ENCODE measurements at regions not wholly inside any gene's neighbourhood (a gene's known extent, or its start where the extent isn't known, plus 50 kb on each side); places are given as distances from the start of the nearest gene placed in this dataset.
"Not testable (repeated sequence)": the region's sequence is repeated elsewhere in the genome, so short reads cannot be mapped to it uniquely, and the experiment has no call there.

- no peak for DNase-seq (ENCODE audit: low read depth)
Measured at GRCh38 chr15:20367093-20367492, 174.5 kb downstream of the GOLGA6L6 start.

- not testable (repeated sequence) for DNase-seq (ENCODE audit: low read depth)
Measured at GRCh38 chr15:20363591-20363990, 178.0 kb downstream of the GOLGA6L6 start.

DNA sequence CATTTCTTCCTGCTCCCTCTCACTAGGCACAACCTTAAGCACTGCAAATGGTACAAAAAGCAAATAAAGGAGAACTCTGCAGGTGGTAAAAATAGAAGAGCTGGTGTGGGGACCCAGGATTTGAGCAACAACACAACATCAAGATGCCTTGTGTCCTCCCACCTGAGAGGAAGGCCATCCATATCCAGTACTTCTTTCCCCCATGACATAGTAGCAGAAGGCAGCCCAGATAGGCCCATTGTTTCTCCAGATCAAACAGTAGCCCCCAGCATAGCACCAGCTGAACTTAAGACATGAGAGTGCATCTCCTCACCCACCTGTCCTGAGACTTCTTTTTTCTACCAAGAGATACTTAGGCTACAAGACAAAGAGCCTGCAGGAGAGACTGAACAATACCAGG lies 180.5 kb downstream of the GOLGA6L6 start:
- no peak for DNase-seq (ENCODE audit: low read depth)

- DNase-seq (ENCODE audit: low read depth): no peak
Measured at GRCh38 chr15:20358779-20359414, 182.7 kb downstream of the GOLGA6L6 start.

DNA sequence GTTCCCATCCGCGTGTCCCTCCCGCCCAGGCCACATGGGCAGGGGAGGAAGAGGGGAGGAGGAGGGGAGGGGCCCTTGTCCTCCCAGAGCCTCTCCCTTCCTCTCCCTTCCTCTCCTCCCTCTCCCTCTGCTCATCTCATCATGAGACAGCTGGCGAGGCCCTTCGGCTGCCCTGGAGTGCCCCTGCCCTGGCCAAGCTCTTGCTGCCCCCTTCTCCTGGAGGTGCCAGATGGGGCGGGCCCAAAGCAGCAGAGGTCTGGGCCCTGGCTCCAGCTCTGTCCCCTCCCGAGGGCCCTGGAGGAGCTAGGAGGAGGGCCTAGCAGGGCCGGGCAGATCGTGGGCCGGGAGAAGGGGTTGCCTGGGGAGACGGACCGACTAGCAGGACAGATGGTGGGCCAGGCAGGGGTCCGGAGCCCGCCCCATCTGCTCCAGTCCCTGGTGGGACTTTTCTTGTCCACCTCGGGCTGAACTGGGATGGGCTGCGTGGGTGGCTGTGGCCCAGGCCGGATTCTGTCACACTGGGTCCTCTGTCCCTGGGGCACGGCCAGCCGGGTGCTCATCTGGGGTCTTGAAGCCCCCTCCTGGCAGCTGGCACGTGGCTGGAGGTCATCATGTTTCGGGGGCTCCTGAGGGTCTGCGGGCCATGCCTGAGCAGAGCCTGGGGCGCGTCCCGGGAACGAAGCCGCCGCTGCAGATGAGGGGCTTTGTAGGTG lies 183.4 kb downstream of the GOLGA6L6 start:
- no peak for DNase-seq (ENCODE audit: low read depth)

DNA sequence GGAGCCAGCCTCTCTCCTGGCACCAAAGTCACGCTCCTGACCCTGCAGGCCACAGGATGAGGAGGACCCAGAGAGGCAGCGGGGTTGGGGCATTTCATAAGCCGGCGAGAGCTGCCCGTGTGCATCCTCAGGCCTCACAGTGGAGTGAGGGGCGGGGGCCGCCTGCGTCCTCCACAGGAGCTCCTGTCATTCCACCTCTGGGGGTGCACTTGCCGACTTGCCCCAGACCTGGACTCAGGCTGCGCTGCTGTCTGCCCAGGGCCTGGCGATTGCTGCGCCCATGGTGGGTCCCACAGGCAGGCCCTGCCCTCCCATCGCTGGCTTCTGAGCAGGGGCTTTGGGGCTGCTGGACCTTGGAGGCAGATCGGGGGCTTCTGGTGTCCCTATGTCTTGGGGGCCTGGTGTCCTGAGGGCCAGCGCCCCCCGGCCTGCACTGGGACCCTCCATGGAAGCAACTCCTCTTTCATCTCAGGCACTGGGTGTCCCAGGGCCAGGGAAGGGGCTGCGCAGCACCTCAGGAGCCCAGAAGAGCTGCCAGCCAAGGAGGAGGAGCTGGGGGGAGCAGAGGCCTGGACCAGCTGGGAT lies 184.0 kb downstream of the GOLGA6L6 start:
- no peak for DNase-seq (ENCODE audit: low read depth)

DNA sequence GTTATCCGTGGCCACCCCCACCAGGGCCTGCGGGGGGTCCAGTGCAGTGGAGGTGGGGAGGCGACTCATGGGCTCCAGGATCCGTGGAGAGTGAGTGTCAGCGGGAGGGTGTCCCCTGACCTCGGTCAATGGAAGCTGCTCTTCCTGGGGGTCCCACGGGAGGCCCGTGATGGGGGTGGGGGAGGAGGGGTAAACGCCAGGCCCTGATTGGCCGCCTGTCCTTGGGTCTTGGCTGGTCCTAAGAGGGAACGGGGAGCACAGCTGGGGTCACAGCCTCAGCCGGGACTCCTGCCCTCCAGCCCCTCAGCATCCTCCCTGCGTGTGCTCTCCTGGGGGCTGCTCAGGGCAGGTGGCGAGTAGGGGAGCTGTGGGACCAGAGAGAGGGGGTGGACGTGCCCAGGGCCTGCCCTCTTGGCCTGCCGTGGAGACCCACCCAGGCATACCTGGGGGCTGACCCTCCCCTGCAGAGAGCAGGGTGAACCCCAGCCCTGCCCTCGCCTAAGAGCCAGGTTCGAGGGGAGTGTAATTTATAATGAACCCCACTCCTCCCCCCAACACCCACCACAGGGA lies 184.6 kb downstream of the GOLGA6L6 start:
- DNase-seq (ENCODE audit: low read depth): no peak

DNA sequence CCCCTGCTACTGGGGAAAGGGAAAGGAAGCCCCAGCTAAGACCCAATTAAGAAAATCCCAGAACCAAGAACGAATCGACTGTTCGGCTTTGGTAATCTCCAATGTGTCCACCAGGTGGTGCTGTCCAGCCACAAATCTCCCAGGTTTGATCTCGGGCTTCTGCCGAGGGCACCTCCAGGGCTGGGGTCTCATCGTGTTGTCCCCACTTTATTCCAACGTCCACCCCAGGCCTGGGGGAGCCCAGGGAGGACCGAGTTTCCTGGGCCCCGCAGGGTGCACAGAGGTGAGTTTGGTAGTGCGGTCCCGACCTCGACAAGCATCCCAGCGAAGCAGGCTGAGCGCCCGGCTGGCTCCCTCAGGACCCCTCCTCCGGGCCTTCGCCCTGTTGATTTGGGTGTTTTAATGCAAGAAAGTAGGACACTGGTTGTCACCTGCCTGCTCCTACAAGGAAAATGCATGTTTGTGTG lies 185.1 kb downstream of the GOLGA6L6 start:
- peak; percentile 69 for DNase-seq (ENCODE audit: low read depth)

- no peak for DNase-seq (ENCODE audit: low read depth)
Measured at GRCh38 chr15:20355256-20355868, 186.2 kb downstream of the GOLGA6L6 start.

GRCh38 chr15:20354884-20355223 lies 186.7 kb downstream of the GOLGA6L6 start:
- not testable (repeated sequence) for DNase-seq (ENCODE audit: low read depth)

DNA sequence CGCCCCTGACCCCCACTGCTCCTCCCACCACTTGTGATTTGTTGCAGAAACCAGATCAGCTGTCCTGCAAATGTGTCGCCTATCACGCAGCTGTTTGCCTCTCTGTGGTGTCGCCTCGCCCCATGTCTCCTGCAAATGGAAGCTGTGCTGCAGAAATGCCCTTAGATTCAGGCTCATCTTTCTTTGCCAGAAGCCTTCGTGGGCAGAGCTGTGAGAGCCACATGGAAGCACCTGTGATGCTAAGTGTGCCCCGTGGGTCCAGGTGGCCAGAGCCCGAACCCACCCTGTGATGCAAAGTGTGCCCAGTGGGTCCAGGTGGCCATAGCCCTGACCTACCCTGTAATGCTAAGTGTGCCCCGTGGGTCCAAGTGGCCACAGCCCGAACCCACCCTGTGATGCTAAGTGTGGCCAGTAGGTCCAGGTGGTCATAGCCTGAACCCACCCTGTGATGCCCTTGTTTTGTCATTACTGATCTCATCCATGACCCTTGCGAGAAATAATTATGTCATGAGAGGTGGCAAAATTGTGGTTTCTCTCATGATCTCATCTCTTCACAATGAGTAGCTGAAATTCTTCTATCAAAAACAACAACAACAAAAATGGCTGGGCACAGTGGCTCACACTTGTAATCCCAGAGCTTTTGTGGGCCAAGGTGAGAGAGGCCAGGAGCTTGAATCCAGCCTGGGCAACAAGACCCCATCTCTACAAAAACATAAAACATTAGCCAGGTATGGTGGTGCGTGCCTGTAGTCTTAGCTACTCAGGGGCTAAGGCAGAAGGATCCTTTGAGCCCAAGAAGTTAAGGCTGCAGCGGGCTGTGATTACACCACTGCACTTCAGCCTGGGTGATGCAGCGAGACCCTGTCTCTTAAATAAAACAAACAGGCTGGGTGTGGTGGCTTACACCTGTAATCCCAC lies 187.4 kb downstream of the GOLGA6L6 start:
- no peak for DNase-seq (ENCODE audit: low read depth)

GRCh38 chr15:20352241-20353200 lies 189.1 kb downstream of the GOLGA6L6 start:
- DNase-seq (ENCODE audit: low read depth): no peak

- no peak for DNase-seq (ENCODE audit: low read depth)
Measured at GRCh38 chr15:20351448-20351971, 190.1 kb downstream of the GOLGA6L6 start.

DNA sequence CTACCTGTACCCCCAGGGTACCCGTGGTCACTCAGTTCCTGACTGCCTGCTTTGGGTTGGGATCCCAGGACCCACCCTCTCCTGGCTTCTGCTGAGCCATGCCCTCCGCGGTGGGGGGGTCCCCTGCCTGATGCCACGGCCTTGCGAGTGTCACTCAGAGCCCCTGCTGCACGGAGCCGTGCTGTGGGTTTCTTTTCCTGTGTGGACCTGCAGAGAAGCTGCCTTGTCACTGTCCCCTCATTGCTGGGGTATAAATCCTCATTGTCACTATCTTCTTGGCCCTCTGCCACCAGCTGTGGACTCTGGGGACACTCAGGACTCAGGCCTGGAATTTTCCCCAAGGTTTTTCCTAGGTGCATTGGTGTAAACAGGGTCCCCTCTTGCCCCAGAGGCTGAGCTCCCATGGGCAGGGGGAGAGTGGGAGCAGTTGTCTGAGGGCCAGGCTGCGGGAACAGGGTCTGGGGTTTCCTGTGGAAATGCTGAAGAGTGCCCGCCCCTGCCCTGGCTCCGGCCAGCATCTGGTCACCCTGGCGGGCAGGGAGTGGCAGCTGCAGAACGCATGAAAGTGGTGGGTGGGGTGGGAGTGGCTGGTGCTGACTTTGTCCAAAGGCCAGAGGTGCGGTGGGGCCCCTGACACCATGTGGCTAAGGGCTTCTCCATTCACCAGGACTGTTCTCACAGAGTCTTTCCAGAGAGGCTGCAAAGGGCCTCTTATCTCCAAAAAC lies 191.7 kb downstream of the GOLGA6L6 start:
- DNase-seq (ENCODE audit: low read depth): no peak

GRCh38 chr15:20348900-20349773 lies 192.5 kb downstream of the GOLGA6L6 start:
- DNase-seq (ENCODE audit: low read depth): no peak

DNA sequence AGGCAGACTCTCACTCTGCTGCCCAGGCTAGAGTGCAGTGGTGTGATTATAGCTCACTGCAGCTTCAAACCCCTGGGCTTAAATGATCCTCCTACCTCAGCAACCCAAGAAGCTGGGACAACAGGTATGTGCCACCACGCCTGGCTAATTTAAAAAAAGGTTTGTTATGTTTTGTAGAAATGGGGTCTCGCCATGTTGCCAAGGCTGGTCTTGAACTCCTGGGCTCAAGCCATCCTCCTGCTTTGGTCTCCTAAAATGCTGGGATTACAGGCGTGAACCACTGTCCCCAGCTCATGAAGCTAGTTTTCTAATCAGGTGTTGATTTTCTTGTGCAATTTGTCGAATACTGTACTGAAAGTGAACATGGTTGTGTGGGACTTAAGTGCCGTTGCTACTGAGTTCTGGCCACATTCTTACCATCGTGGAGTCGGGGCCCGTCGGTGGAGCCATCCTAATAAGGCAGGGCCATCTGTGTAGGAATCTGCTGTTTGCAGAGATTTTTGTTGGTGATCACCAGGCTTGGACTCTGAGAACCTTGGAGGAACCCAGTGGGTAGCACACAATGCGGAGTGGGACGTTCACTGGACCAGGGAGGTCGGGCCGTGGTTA lies 193.2 kb downstream of the GOLGA6L6 start:
- no peak for DNase-seq (ENCODE audit: low read depth)

GRCh38 chr15:20346082-20346805 lies 195.4 kb downstream of the GOLGA6L6 start:
- DNase-seq (ENCODE audit: low read depth): no peak
